Natural killer cell (primary cell): ENCODE measurements at regions not wholly inside any gene's neighbourhood (a gene's known extent, or its start where the extent isn't known, plus 50 kb on each side); places are given as distances from the start of the nearest gene placed in this dataset.

Experiments
- ATAC-seq, 3 donors: fragments of 150-1000 bp in 2 of 3; fragments of 200-7000 bp in 1 of 3; cut with Tn5 transposase; 1 replicate in 1 of 3; 2 replicates in 2 of 3; pipeline ENCODE4 v1.10.0; 2021; ENCODE audit warnings: mild to moderate bottlenecking in 2 of 3, moderate library complexity in 2 of 3
- DNase-seq, 2 donors: peaks; one replicate each; pipeline versions ENCODE4 v3.0.0 to v3.0.0-alpha.2; 2013 to 2021; ENCODE audit warnings: mixed read lengths in 1 of 2
- H3K27ac ChIP-seq: one replicate; pipeline ENCODE4 v1.5.1; 2013; ENCODE audit warnings: mild to moderate bottlenecking, low read length
- H3K27me3 ChIP-seq: one replicate; pipeline ENCODE4 v1.6.1; 2013; ENCODE audit warnings: low read length; ENCODE audit not compliant: control insufficient read depth, insufficient read depth
- H3K36me3 ChIP-seq: one replicate; pipeline ENCODE4 v1.6.1; 2013; ENCODE audit warnings: low read length; ENCODE audit not compliant: control insufficient read depth, insufficient read depth
- H3K4me1 ChIP-seq: one replicate; pipeline ENCODE4 v1.6.1; 2013; ENCODE audit warnings: low read length; ENCODE audit not compliant: control insufficient read depth, insufficient read depth
- H3K4me3 ChIP-seq: one replicate; pipeline ENCODE4 v1.5.1; 2013; ENCODE audit warnings: low read length
- H3K9me3 ChIP-seq: one replicate; pipeline ENCODE4 v1.6.1; 2013; ENCODE audit warnings: low read length; ENCODE audit not compliant: control insufficient read depth, insufficient read depth
- H3K27ac Mint-ChIP-seq, 2 donors: one replicate each; pipeline ENCODE4 v1.8.0; 2022; ENCODE audit warnings: mild to moderate bottlenecking in 2 of 2, mixed read lengths in 2 of 2, moderate library complexity in 1 of 2
- H3K27me3 Mint-ChIP-seq, 2 donors: one replicate each; pipeline ENCODE4 v1.8.0; 2022; ENCODE audit warnings: low read depth in 2 of 2, mixed read lengths in 2 of 2
- H3K36me3 Mint-ChIP-seq: one replicate; pipeline ENCODE4 v1.8.0; 2022; ENCODE audit warnings: mixed read lengths
- H3K4me1 Mint-ChIP-seq, 2 donors: one replicate each; pipeline ENCODE4 v1.8.0; 2022; ENCODE audit warnings: mixed read lengths in 2 of 2
- H3K4me3 Mint-ChIP-seq: one replicate; pipeline ENCODE4 v1.8.0; 2022; ENCODE audit warnings: mild to moderate bottlenecking, moderate library complexity, mixed read lengths
- H3K9me3 Mint-ChIP-seq, 2 donors: one replicate each; pipeline ENCODE4 v1.8.0; 2022; ENCODE audit warnings: mixed read lengths in 2 of 2
- CTCF ChIP-seq: fragments of 200-600 bp; IDR thresholded peaks from one replicate; pipeline ENCODE4 v1.8.0; 2022; ENCODE audit warnings: antibody characterized with exemption
- WGBS: methylation state at CpG from one replicate; pipeline ENCODE4 v1.1.7; 2013; ENCODE audit warnings: missing lambda C conversion rate; ENCODE audit not compliant: insufficient coverage; 5-methylcytosine and 5-hydroxymethylcytosine counted together
- intact Hi-C: fragments of 100-400 bp; cut with micrococcal nuclease; formaldehyde crosslinking; loops from one replicate; pipeline ENCODE4 v1.14.2; 2022

DNA sequence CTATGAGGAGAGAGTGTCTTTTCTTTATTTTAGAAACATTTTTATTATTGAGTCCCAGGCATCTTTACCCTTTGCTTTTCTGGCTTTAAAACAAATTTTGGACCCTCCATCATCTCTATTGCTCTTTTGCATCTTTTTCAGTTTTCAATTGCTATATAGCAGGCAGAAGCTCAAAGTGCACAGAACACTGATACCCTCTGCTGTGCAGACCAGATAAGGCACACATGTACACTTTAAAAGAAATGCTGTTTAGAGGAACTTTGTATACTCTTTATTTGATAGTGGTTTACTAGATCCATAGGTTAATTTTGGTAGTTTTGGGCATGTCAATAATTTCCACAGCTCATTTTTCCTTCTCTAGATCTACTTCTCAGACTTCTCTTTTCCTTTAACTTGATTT is 324.2 kb downstream of the SH2D4B start:
- intact Hi-C loops, result no loop called here

GRCh38 chr10:80870282-80870681 is 332.6 kb downstream of the SH2D4B start:
- Histone ChIP-seq H3K4me1 (no peaks in the 10 kb centered on the region), H3K4me3 (no peak overlapping the region), H3K27ac (no peak overlapping the region), H3K27me3 (no peaks in the 10 kb centered on the region), H3K36me3 (no peaks in the 10 kb centered on the region), H3K9me3 (no peaks in the 10 kb centered on the region)
- Mint-ChIP-seq H3K4me1 (no peaks in the 10 kb centered on the region), H3K27me3 (peaks cover 0 to 4% of the 10 kb centered on the region in 2 donors), H3K27ac (no peak overlapping the region), H3K36me3 (no peaks in the 10 kb centered on the region), H3K9me3 (peaks cover 0 to 6% of the 10 kb centered on the region in 2 donors), H3K4me3 (no peak overlapping the region)
- no peak for ATAC-seq
- intact Hi-C loops, result no loop called here
- DNase-seq, result no peak
- TF ChIP-seq CTCF, result no peak
- no CpG with 5 or more reads among the region's 1 CpG for WGBS

More for the DNA sequence above, 324.2 kb downstream of the SH2D4B start:
- no peak for ATAC-seq
- H3K36me3 ChIP-seq, result no peaks in the 10 kb centered on the region
- TF ChIP-seq CTCF, result no peak
- no peak for DNase-seq
- no peaks in the 10 kb centered on the region for H3K9me3 ChIP-seq
- H3K27ac ChIP-seq, result no peak overlapping the region
- H3K36me3 Mint-ChIP-seq, result no peaks in the 10 kb centered on the region
- no peaks in the 10 kb centered on the region for H3K4me1 Mint-ChIP-seq
- no peak overlapping the region for H3K4me3 ChIP-seq
- no peak overlapping the region for H3K4me3 Mint-ChIP-seq
- H3K4me1 ChIP-seq, result no peaks in the 10 kb centered on the region
- H3K27me3 Mint-ChIP-seq, result no peaks in the 10 kb centered on the region
- H3K27me3 ChIP-seq, result no peaks in the 10 kb centered on the region
- peaks cover 0 to 2% of the 10 kb centered on the region in 2 donors for H3K9me3 Mint-ChIP-seq
- H3K27ac Mint-ChIP-seq, result no peak overlapping the region

- H3K27me3 ChIP-seq, result no peaks in the 10 kb centered on the region
- Mint-ChIP-seq H3K36me3 (no peaks in the 10 kb centered on the region), H3K9me3 (peaks cover 0 to 6% of the 10 kb centered on the region in 2 donors), H3K27ac (no peak overlapping the region), H3K4me3 (no peak overlapping the region), H3K27me3 (peaks cover 0 to 4% of the 10 kb centered on the region in 2 donors), H3K4me1 (no peaks in the 10 kb centered on the region)
- H3K4me1 ChIP-seq, result no peaks in the 10 kb centered on the region
- H3K9me3 ChIP-seq, result no peaks in the 10 kb centered on the region
- H3K4me3 ChIP-seq, result no peak overlapping the region
- H3K36me3 ChIP-seq, result no peaks in the 10 kb centered on the region
- no peak for DNase-seq
- no peak for ATAC-seq
- H3K27ac ChIP-seq, result no peak overlapping the region
- intact Hi-C loops, result no loop called here
- TF ChIP-seq CTCF, result no peak
Observed at GRCh38 chr10:80871083-80871482, 333.4 kb downstream of the SH2D4B start.

- Histone ChIP-seq H3K36me3 (no peaks in the 10 kb centered on the region), H3K9me3 (no peaks in the 10 kb centered on the region), H3K27me3 (no peaks in the 10 kb centered on the region), H3K4me1 (no peaks in the 10 kb centered on the region), H3K27ac (no peak overlapping the region), H3K4me3 (no peak overlapping the region)
- peaks cover 6% of the 10 kb centered on the region in 2 donors for H3K9me3 Mint-ChIP-seq
- no peaks in the 10 kb centered on the region for H3K4me1 Mint-ChIP-seq
- H3K27me3 Mint-ChIP-seq, result no peaks in the 10 kb centered on the region
- no peaks in the 10 kb centered on the region for H3K36me3 Mint-ChIP-seq
- no peak for DNase-seq
- H3K4me3 Mint-ChIP-seq, result no peak overlapping the region
- no peak for TF ChIP-seq CTCF
- H3K27ac Mint-ChIP-seq, result no peak overlapping the region
- ATAC-seq, result no peak
- WGBS, result 84% methylated on average over 1 of the region's 1 CpG
- intact Hi-C loops, result no loop called here
Observed at GRCh38 chr10:80878330-80878729, 340.6 kb downstream of the SH2D4B start.
